ENCODE measurements at regions not wholly inside any gene's neighbourhood (a gene's known extent, or its start where the extent isn't known, plus 50 kb on each side); places are given as distances from the start of the nearest gene placed in this dataset.

GRCh38 chr4:26806331-26806730 lies 54.3 kb upstream of the STIM2 start:
- H3K27me3 ChIP-seq: no peaks in the 10 kb centered on the region
- DNase-seq: no peak
- intact Hi-C loops (cut with DNase I): no loop called here
- H3K36me3 ChIP-seq: no peaks in the 10 kb centered on the region
- peak in 1 of 4 donors; percentile 22 for ATAC-seq
- H3K27ac ChIP-seq: no peak overlapping the region
- H3K9me3 ChIP-seq: no peaks in the 10 kb centered on the region
- no peaks in the 10 kb centered on the region for H3K4me1 ChIP-seq
- TF ChIP-seq POLR2A (IDR thresholded peaks at IDR 0.05): no peak
- TF ChIP-seq CTCF (IDR thresholded peaks at IDR 0.05): no peak
- H3K4me3 ChIP-seq: no peak overlapping the region

GRCh38 chr4:26807330-26807729 lies 53.3 kb upstream of the STIM2 start:
- Histone ChIP-seq H3K9me3 (no peaks in the 10 kb centered on the region), H3K4me3 (no peak overlapping the region), H3K4me1 (no peaks in the 10 kb centered on the region), H3K36me3 (no peaks in the 10 kb centered on the region), H3K27ac (no peak overlapping the region), H3K27me3 (no peaks in the 10 kb centered on the region)
- WGBS (ENCODE audit: insufficient coverage, low coverage, low lambda C conversion rate, missing lambda C conversion rate): 76% methylated on average over 4 of the region's 7 CpGs
- intact Hi-C loops (cut with DNase I): no loop called here
- no peak for ATAC-seq
- TF ChIP-seq POLR2A (IDR thresholded peaks at IDR 0.05): no peak
- no peak for TF ChIP-seq CTCF (IDR thresholded peaks at IDR 0.05)
- DNase-seq: no peak

- DNase-seq (no peak), ATAC-seq (no peak)
- no peaks in the 10 kb centered on the region for H3K9me3 ChIP-seq
- H3K36me3 ChIP-seq: no peaks in the 10 kb centered on the region
- H3K27me3 ChIP-seq: no peaks in the 10 kb centered on the region
- H3K4me1 ChIP-seq: no peaks in the 10 kb centered on the region
- H3K4me3 ChIP-seq: no peak overlapping the region
- WGBS (ENCODE audit: insufficient coverage, low coverage, low lambda C conversion rate, missing lambda C conversion rate): 100% methylated on average over 2 of the region's 4 CpGs
- TF ChIP-seq CTCF (IDR thresholded peaks at IDR 0.05) (no peak), POLR2A (IDR thresholded peaks at IDR 0.05) (no peak)
- intact Hi-C loops (cut with DNase I): no loop called here
- no peak overlapping the region for H3K27ac ChIP-seq
Measured at GRCh38 chr4:26809811-26810210, 50.8 kb upstream of the STIM2 start.

Measured in right lobe of liver (tissue), 6 donors.